SU-DHL-6 (cell line): ENCODE measurements at regions not wholly inside any gene's neighbourhood (a gene's known extent, or its start where the extent isn't known, plus 50 kb on each side); places are given as distances from the start of the nearest gene placed in this dataset.

Source experiments
- EZH2phosphoT487 ChIP-seq: fragments of 200-600 bp; sonication (generic), shearing (Covaris generic); conservative IDR thresholded peaks from 2 replicates; pipeline ENCODE4 v1.6.1; 2018; ENCODE audit warnings: mild to moderate bottlenecking, antibody characterized with exemption, low read length, moderate library complexity, mixed read lengths
- TF ChIP-seq, protein P1 (sequence below): fragments of 200-600 bp; sonication (generic); IDR thresholded peaks from one replicate; pipeline ENCODE4 v1.5.1; 2017; ENCODE audit warnings: antibody characterized with exemption, mild to moderate bottlenecking, low read length, moderate library complexity; ENCODE audit not compliant: insufficient read depth, poor library complexity, severe bottlenecking

- TF ChIP-seq, protein P1, sequence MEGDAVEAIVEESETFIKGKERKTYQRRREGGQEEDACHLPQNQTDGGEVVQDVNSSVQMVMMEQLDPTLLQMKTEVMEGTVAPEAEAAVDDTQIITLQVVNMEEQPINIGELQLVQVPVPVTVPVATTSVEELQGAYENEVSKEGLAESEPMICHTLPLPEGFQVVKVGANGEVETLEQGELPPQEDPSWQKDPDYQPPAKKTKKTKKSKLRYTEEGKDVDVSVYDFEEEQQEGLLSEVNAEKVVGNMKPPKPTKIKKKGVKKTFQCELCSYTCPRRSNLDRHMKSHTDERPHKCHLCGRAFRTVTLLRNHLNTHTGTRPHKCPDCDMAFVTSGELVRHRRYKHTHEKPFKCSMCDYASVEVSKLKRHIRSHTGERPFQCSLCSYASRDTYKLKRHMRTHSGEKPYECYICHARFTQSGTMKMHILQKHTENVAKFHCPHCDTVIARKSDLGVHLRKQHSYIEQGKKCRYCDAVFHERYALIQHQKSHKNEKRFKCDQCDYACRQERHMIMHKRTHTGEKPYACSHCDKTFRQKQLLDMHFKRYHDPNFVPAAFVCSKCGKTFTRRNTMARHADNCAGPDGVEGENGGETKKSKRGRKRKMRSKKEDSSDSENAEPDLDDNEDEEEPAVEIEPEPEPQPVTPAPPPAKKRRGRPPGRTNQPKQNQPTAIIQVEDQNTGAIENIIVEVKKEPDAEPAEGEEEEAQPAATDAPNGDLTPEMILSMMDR, result no peak
- TF ChIP-seq EZH2phosphoT487, result no peak
Observed at GRCh38 chr1:91129458-91129857, 107.6 kb upstream of the ZNF644 start.
